Stimulated activated CD4-positive, alpha-beta T cell treated with anti-CD3 and anti-CD28 coated beads, Interleukin-4, amount 100 ng/mL, for 1 hour (primary cell): ENCODE measurements at regions not wholly inside any gene's neighbourhood (a gene's known extent, or its start where the extent isn't known, plus 50 kb on each side); places are given as distances from the start of the nearest gene placed in this dataset.

Experiments
- DNase-seq: peaks from one replicate; pipeline ENCODE4 v3.0.0-alpha.2; 2020

- no peak for DNase-seq
Measured at GRCh38 chr10:111953949-111954348, 229.6 kb downstream of the GPAM start.

- no peak for DNase-seq
Measured at GRCh38 chr10:111954386-111954785, 229.2 kb downstream of the GPAM start.

GRCh38 chr10:111956841-111957240 is 226.7 kb downstream of the GPAM start:
- DNase-seq: no peak

GRCh38 chr10:111962951-111963350 is 220.6 kb downstream of the GPAM start:
- DNase-seq: no peak

GRCh38 chr10:111967116-111967515 is 216.4 kb downstream of the GPAM start:
- DNase-seq: no peak

- no peak for DNase-seq
Measured at GRCh38 chr10:111967547-111967946, 216.0 kb downstream of the GPAM start.

GRCh38 chr10:111968647-111969046 is 214.9 kb downstream of the GPAM start:
- no peak for DNase-seq

GRCh38 chr10:111970111-111970510 is 213.5 kb downstream of the GPAM start:
- DNase-seq: no peak

GRCh38 chr10:111972109-111972508 is 211.5 kb downstream of the GPAM start:
- DNase-seq: no peak

- DNase-seq: no peak
Measured at GRCh38 chr10:111973306-111973705, 210.3 kb downstream of the GPAM start.

- DNase-seq: no peak
Measured at GRCh38 chr10:111973826-111974225, 209.7 kb downstream of the GPAM start.

GRCh38 chr10:111974325-111974724 is 209.2 kb downstream of the GPAM start:
- DNase-seq: no peak

GRCh38 chr10:111976557-111976956 is 207.0 kb downstream of the GPAM start:
- no peak for DNase-seq

- DNase-seq: no peak
Measured at GRCh38 chr10:111984057-111984456, 199.5 kb downstream of the GPAM start.

GRCh38 chr10:111986079-111986478 is 197.5 kb downstream of the GPAM start:
- no peak for DNase-seq

GRCh38 chr10:111988646-111989045 is 194.9 kb downstream of the GPAM start:
- DNase-seq: no peak

GRCh38 chr10:111989136-111989911 is 194.2 kb downstream of the GPAM start:
- DNase-seq: no peak

GRCh38 chr10:111990734-111991133 is 192.8 kb downstream of the GPAM start:
- DNase-seq: no peak

GRCh38 chr10:111993321-111993720 is 190.2 kb downstream of the GPAM start:
- DNase-seq: no peak

- no peak for DNase-seq
Measured at GRCh38 chr10:111993872-111994426, 189.6 kb downstream of the GPAM start.

- no peak for DNase-seq
Measured at GRCh38 chr10:111996103-111996502, 187.5 kb downstream of the GPAM start.

- DNase-seq: no peak
Measured at GRCh38 chr10:111998728-111999127, 184.8 kb downstream of the GPAM start.

- no peak for DNase-seq
Measured at GRCh38 chr10:111999205-111999914, 184.2 kb downstream of the GPAM start.

GRCh38 chr10:111999915-112000302 is 183.7 kb downstream of the GPAM start:
- DNase-seq: no peak
